Endothelial cell of umbilical vein (primary cell): ENCODE measurements at regions not wholly inside any gene's neighbourhood (a gene's known extent, or its start where the extent isn't known, plus 50 kb on each side); places are given as distances from the start of the nearest gene placed in this dataset.

Experiments used
- BruUV-seq: library from RNA; stranded (reverse); fragments of 400-500 nt; replicated peaks from 2 replicates; lab custom pipeline; 2021; lab: Mats Ljungman, UMichigan
- CTCF ChIA-PET: fragments of 300-600, 350-600 bp; sonication (Branson Sonifier 250); formaldehyde crosslinking; loops from one replicate; lab custom pipeline; 2021; ENCODE audit warnings: antibody characterized with exemption, inconsistent platforms; lab: Charles Lee
- POLR2A ChIA-PET: fragments of 300-600, 350-600 bp; sonication (Branson Sonifier 250); formaldehyde crosslinking; loops from one replicate; lab custom pipeline; 2021; ENCODE audit warnings: antibody characterized with exemption, inconsistent platforms; lab: Charles Lee
- DNase-seq: peaks from one replicate; pipeline ENCODE4 v3.0.0-alpha.2; 2011; ENCODE audit warnings: low read depth, low spot score
- FAIRE-seq: peaks from 2 replicates; lab custom pipeline; 2011; peaks lifted over from hg19 to GRCh38; lab: Jason Lieb, UNC
- H2AFZ ChIP-seq: 2 replicates; pipeline ENCODE4 v1.6.0; 2012; ENCODE audit warnings: low read depth, low read length, control low read depth, inconsistent platforms
- H3K27ac ChIP-seq: 2 replicates; pipeline ENCODE4 v1.5.1; 2011; ENCODE audit warnings: low read depth, mild to moderate bottlenecking, control low read depth, low read length, moderate library complexity; ENCODE audit not compliant: insufficient read depth
- H3K27me3 ChIP-seq, 2 experiments: 2 replicates each; pipeline versions ENCODE4 v1.6.0 to v1.6.1; 2011; ENCODE audit warnings: low read length in 2 of 2, mixed read lengths in 1 of 2; ENCODE audit not compliant: control insufficient read depth in 2 of 2, insufficient read depth in 2 of 2
- H3K36me3 ChIP-seq, 2 experiments: 2 replicates in 1 of 2; 3 replicates in 1 of 2; pipeline ENCODE4 v1.5.1; 2011; ENCODE audit warnings: low read length in 2 of 2, mild to moderate bottlenecking in 1 of 2, moderate library complexity in 1 of 2; ENCODE audit not compliant: control insufficient read depth in 2 of 2, insufficient read depth in 2 of 2; ENCODE audit errors: extremely low read depth in 1 of 2
- H3K4me1 ChIP-seq: 3 replicates; pipeline ENCODE4 v1.5.1; 2011; ENCODE audit warnings: mild to moderate bottlenecking, low read length; ENCODE audit not compliant: control insufficient read depth, insufficient read depth; ENCODE audit errors: extremely low read depth
- H3K4me2 ChIP-seq: 2 replicates; pipeline ENCODE4 v1.6.1; 2011; ENCODE audit warnings: low read length, control low read depth, mixed read lengths; ENCODE audit not compliant: insufficient read depth
- H3K4me3 ChIP-seq, 3 experiments: fragments of 200-600 bp in 1 of 3; sonication (generic), shearing (Covaris generic) in 1 of 3; replicated peaks in 1 of 3; 2 replicates each; pipeline ENCODE4 v1.5.1; 2011 to 2016; ENCODE audit warnings: control low read depth in 3 of 3, low read length in 3 of 3, mild to moderate bottlenecking in 2 of 3, inconsistent platforms in 1 of 3, low read depth in 1 of 3, moderate library complexity in 1 of 3; ENCODE audit not compliant: insufficient read depth in 1 of 3
- H3K79me2 ChIP-seq: 2 replicates; pipeline ENCODE4 v1.6.0; 2012; ENCODE audit warnings: low read length, inconsistent platforms; ENCODE audit not compliant: control insufficient read depth, insufficient read depth
- H3K9ac ChIP-seq: replicated peaks from 2 replicates; pipeline ENCODE3; 2011; ENCODE audit warnings: low read length, control low read depth; ENCODE audit not compliant: insufficient read depth; ENCODE audit errors: extremely low read depth
- H3K9me1 ChIP-seq: replicated peaks from 3 replicates; pipeline ENCODE4 v1.6.0; 2011; ENCODE audit warnings: mild to moderate bottlenecking, low read length; ENCODE audit not compliant: control insufficient read depth, insufficient read depth; ENCODE audit errors: extremely low read depth
- H3K9me3 ChIP-seq: replicated peaks from 2 replicates; pipeline ENCODE4 v1.5.1; 2012; ENCODE audit warnings: low read length, inconsistent platforms; ENCODE audit not compliant: control insufficient read depth, insufficient read depth
- H4K20me1 ChIP-seq: replicated peaks from 2 replicates; pipeline ENCODE3; 2011; ENCODE audit warnings: mild to moderate bottlenecking, low read length; ENCODE audit not compliant: control insufficient read depth, insufficient read depth; ENCODE audit errors: extremely low read depth
- EZH2 ChIP-seq: IDR thresholded peaks from 2 replicates; pipeline ENCODE4 v1.6.1; 2012; ENCODE audit warnings: borderline replicate concordance, low read depth, mild to moderate bottlenecking, moderate library complexity, low read length, inconsistent platforms; ENCODE audit not compliant: severe bottlenecking
- FOS ChIP-seq: IDR thresholded peaks from 2 replicates; pipeline ENCODE4 v1.6.1; 2011; ENCODE audit warnings: mild to moderate bottlenecking, low read length, moderate library complexity, borderline replicate concordance; ENCODE audit not compliant: insufficient read depth
- GATA2 ChIP-seq: IDR thresholded peaks from 2 replicates; pipeline ENCODE4 v1.7.0; 2011; ENCODE audit warnings: low read depth, mild to moderate bottlenecking, moderate library complexity, mixed read lengths, low read length; ENCODE audit not compliant: insufficient read length, insufficient read depth
- JUN ChIP-seq: IDR thresholded peaks from 2 replicates; pipeline ENCODE4 v1.6.1; 2011; ENCODE audit warnings: borderline replicate concordance, low read depth; ENCODE audit not compliant: insufficient read length, insufficient read depth
- MAX ChIP-seq: IDR thresholded peaks from 2 replicates; pipeline ENCODE4 v1.6.1; 2011; ENCODE audit not compliant: insufficient read depth, insufficient read length
- MYC ChIP-seq: IDR thresholded peaks from one replicate; pipeline ENCODE4 v1.6.1; 2011; ENCODE audit warnings: mild to moderate bottlenecking, low read depth, low read length
- POLR2A ChIP-seq: IDR thresholded peaks from 2 replicates; pipeline ENCODE4 v1.6.1; 2012; ENCODE audit warnings: low read depth, mild to moderate bottlenecking, control low read depth, low read length
- POLR2AphosphoS5 ChIP-seq: IDR thresholded peaks from 2 replicates; pipeline ENCODE4 v1.6.1; 2012; ENCODE audit warnings: low read depth, mild to moderate bottlenecking, control low read depth, low read length, moderate library complexity; ENCODE audit not compliant: insufficient read depth
- dilution Hi-C: fragments of 300-500 bp; cut with MboI; formaldehyde crosslinking; loops from one replicate; pipeline ENCODE4 v1.15.0; 2019; ENCODE audit warnings: low sequenced_read_pairs; ENCODE audit not compliant: extremely low pct_ligation_motif_present
- intact Hi-C: fragments of 100-400 bp; cut with micrococcal nuclease; formaldehyde crosslinking; loops from one replicate; pipeline ENCODE4 v1.10.0; 2022
- TF ChIP-seq, protein P1 (sequence below), 2 donors: IDR thresholded peaks; 1 replicate in 1 of 2; 2 replicates in 1 of 2; pipeline ENCODE4 v1.5.1; 2011; ENCODE audit warnings: low read length in 2 of 2, mild to moderate bottlenecking in 2 of 2, moderate library complexity in 2 of 2, control low read depth in 1 of 2, inconsistent platforms in 1 of 2, low read depth in 1 of 2; ENCODE audit not compliant: insufficient read depth in 1 of 2; ENCODE audit errors: extremely low read depth in 1 of 2

DNA sequence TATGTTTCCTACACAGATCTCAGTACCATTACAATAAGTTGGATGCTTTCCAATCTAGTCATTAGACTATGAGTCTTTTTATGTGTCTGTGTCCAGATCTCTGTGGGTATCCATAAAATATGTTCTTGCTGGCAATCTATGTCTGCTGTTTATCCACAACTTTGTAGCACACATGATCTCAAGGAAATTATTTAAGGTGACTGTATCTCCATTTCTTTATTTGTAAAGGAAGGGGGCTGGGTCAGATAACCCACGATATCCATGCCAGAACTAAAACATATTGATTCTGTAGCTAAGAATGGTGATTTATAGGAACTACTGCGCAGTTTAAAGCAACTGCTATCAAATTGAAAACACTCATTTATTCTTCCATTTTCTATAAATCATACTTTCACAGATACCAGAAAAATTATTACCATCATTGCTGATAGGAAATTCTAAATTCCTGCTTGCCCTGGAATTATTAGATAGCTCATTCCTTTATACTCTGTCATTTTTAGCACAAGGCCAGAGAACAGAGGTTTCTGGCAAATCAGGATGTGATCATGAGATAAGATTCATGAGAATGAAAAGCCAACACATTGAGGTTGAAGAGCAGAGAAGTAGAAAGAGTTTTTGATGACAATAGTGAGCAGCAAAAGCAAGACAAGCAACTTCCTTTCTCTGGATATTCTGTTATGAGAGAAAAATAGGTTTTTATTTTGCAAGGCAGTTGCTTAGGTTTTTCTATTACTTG is 851.4 kb upstream of the CITED2 start:
- POLR2A ChIA-PET = interaction anchor here (1.0 to 1.3 kb wide), 2 partner anchors 851 to 854 kb away, joined by 3 to 4 read pairs; partner anchors contain the start of gene CITED2

More for the DNA sequence above, 851.4 kb upstream of the CITED2 start:
- H3K4me2 ChIP-seq = peak overlapping the region; percentile 73
- peak overlapping the region; percentile 14 for H3K9ac ChIP-seq
- H3K9me1 ChIP-seq = no peaks in the 10 kb centered on the region
- H3K4me1 ChIP-seq = peaks cover 15% of the 10 kb centered on the region
- TF ChIP-seq POLR2AphosphoS5 = no peak
- TF ChIP-seq MAX = no peak
- TF ChIP-seq GATA2 = peak; percentile 89
- TF ChIP-seq FOS = no peak
- TF ChIP-seq JUN = peak; percentile 13
- no peak for TF ChIP-seq EZH2
- TF ChIP-seq MYC = no peak
- TF ChIP-seq, protein P1, sequence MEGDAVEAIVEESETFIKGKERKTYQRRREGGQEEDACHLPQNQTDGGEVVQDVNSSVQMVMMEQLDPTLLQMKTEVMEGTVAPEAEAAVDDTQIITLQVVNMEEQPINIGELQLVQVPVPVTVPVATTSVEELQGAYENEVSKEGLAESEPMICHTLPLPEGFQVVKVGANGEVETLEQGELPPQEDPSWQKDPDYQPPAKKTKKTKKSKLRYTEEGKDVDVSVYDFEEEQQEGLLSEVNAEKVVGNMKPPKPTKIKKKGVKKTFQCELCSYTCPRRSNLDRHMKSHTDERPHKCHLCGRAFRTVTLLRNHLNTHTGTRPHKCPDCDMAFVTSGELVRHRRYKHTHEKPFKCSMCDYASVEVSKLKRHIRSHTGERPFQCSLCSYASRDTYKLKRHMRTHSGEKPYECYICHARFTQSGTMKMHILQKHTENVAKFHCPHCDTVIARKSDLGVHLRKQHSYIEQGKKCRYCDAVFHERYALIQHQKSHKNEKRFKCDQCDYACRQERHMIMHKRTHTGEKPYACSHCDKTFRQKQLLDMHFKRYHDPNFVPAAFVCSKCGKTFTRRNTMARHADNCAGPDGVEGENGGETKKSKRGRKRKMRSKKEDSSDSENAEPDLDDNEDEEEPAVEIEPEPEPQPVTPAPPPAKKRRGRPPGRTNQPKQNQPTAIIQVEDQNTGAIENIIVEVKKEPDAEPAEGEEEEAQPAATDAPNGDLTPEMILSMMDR (IDR thresholded peaks at IDR 0.05; ENCODE audit: extremely low read depth in 1 of 2, insufficient read depth in 1 of 2, low read depth in 1 of 2, low read length in 2 of 2) = no peak
- no peak for TF ChIP-seq POLR2A
- FAIRE-seq = peak; percentile 82
- CTCF ChIA-PET = interaction anchor here (0.7 to 1.2 kb wide), 10 partner anchors 11 to 1327 kb away, joined by 3 to 5 read pairs (median 4); no protein-coding TSS in a partner anchor
- H3K9me3 ChIP-seq = no peaks in the 10 kb centered on the region
- no peaks in the 10 kb centered on the region for H3K36me3 ChIP-seq
- intact Hi-C loops (loop anchor here (1.0 to 5.0 kb wide), 3 partner anchors 17 to 1336 kb away; no protein-coding TSS in a partner anchor), dilution Hi-C loops (no loop called here)
- no TSS peak for BruUV-seq
- H3K27me3 ChIP-seq = no peaks in the 10 kb centered on the region
- peak; percentile 81 for DNase-seq
- H4K20me1 ChIP-seq = no peaks in the 10 kb centered on the region
- H3K4me3 ChIP-seq = no peak overlapping the region
- H3K79me2 ChIP-seq = no peaks in the 10 kb centered on the region
- H3K27ac ChIP-seq = peak overlapping the region; percentile 45
- H2AFZ ChIP-seq = peak overlapping the region; percentile 26
